HCT116 (cell line): ENCODE measurements at regions not wholly inside any gene's neighbourhood (a gene's known extent, or its start where the extent isn't known, plus 50 kb on each side); places are given as distances from the start of the nearest gene placed in this dataset.

Experiments
- ATAC-seq: fragments of 200-7000 bp; cut with Tn5 transposase; 2 replicates; pipeline ENCODE4 v1.9.1; 2020; ENCODE audit warnings: mild to moderate bottlenecking, moderate library complexity
- BruUV-seq: library from RNA; stranded (reverse); fragments of 400-500 nt; replicated peaks from 2 replicates; lab custom pipeline; 2021; lab: Mats Ljungman, UMichigan
- CTCF ChIA-PET: fragments of 300-600 bp; sonication (Branson Sonifier 250); formaldehyde crosslinking; loops from one replicate; lab custom pipeline; 2021; ENCODE audit warnings: antibody characterized with exemption; lab: Charles Lee
- POLR2A ChIA-PET: fragments of 300-600, 350-600 bp; sonication (Branson Sonifier 250); formaldehyde crosslinking; loops from one replicate; lab custom pipeline; 2021; ENCODE audit warnings: antibody characterized with exemption; lab: Charles Lee
- RAD21 ChIA-PET, 2 experiments: fragments of 300-600 bp; sonication (Branson Sonifier 250); formaldehyde crosslinking; loops; one replicate each; lab custom pipeline; 2023; ENCODE audit warnings: low total read pairs in 2 of 2; ENCODE audit not compliant: uncharacterized antibody in 2 of 2, unreplicated experiment in 2 of 2, low non-redundant PET in 1 of 2; lab: Charles Lee
- DNase-seq: peaks from one replicate; pipeline ENCODE4 v3.0.0-alpha.2; 2010; ENCODE audit warnings: low read depth, low spot score
- H2AFZ ChIP-seq: fragments of 200-600 bp; shearing (Covaris generic), sonication (generic); 2 replicates; pipeline ENCODE4 v1.6.1; 2017; ENCODE audit warnings: low read depth, mixed run types, mixed read lengths, antibody characterized with exemption, low read length; ENCODE audit not compliant: poor library complexity, severe bottlenecking
- H3K27ac ChIP-seq: 2 replicates; pipeline ENCODE4 v1.5.1; 2012; ENCODE audit warnings: low read depth, low read length
- H3K27me3 ChIP-seq: fragments of 200-600 bp; sonication (generic); 2 replicates; pipeline ENCODE4 v1.6.1; 2016; ENCODE audit warnings: mixed run types, low read length, mixed read lengths; ENCODE audit not compliant: insufficient read depth
- H3K36me3 ChIP-seq, 2 experiments: fragments of 200-500 bp in 1 of 2; fragments of 200-600 bp in 1 of 2; sonication (Bioruptor generic) in 1 of 2; sonication (generic) in 1 of 2; 2 replicates each; pipeline versions ENCODE4 v1.5.1 to v1.6.1; 2014 to 2016; ENCODE audit warnings: low read length in 2 of 2, inconsistent platforms in 1 of 2, mixed read lengths in 1 of 2, mixed run types in 1 of 2; ENCODE audit not compliant: insufficient read depth in 2 of 2, control insufficient read depth in 1 of 2
- H3K4me1 ChIP-seq, 2 experiments: fragments of 200-600 bp in 1 of 2; sonication (generic) in 1 of 2; 2 replicates each; pipeline versions ENCODE4 v1.5.1 to v1.6.1; 2012 to 2017; ENCODE audit warnings: low read length in 2 of 2, inconsistent platforms in 1 of 2, mild to moderate bottlenecking in 1 of 2, mixed read lengths in 1 of 2, mixed run types in 1 of 2, moderate library complexity in 1 of 2; ENCODE audit not compliant: insufficient read depth in 2 of 2, control insufficient read depth in 1 of 2
- H3K4me2 ChIP-seq: fragments of 200-600 bp; sonication (generic); 2 replicates; pipeline ENCODE4 v1.6.1; 2017; ENCODE audit warnings: mixed run types, low read length, mixed read lengths
- H3K4me3 ChIP-seq, 2 experiments: fragments of 200-600 bp in 1 of 2; sonication (generic) in 1 of 2; replicated peaks in 1 of 2; 2 replicates each; pipeline ENCODE4 v1.5.1; 2011 to 2016; ENCODE audit warnings: low read length in 2 of 2, control low read depth in 1 of 2, low read depth in 1 of 2, mild to moderate bottlenecking in 1 of 2, mixed read lengths in 1 of 2, mixed run types in 1 of 2
- H3K79me2 ChIP-seq: fragments of 200-600 bp; sonication (generic); 2 replicates; pipeline ENCODE4 v1.6.1; 2017; ENCODE audit warnings: mild to moderate bottlenecking, mixed run types, low read length, moderate library complexity, mixed read lengths; ENCODE audit not compliant: insufficient read depth
- H3K9ac ChIP-seq: fragments of 200-600 bp; sonication (generic); 2 replicates; pipeline ENCODE4 v1.6.1; 2016; ENCODE audit warnings: low read length, mixed read lengths
- H3K9me2 ChIP-seq: fragments of 200-600 bp; sonication (generic), shearing (Covaris generic); 2 replicates; pipeline ENCODE4 v1.6.1; 2017; ENCODE audit warnings: mixed run types, mild to moderate bottlenecking, moderate library complexity; ENCODE audit not compliant: insufficient read depth
- H3K9me3 ChIP-seq, 2 experiments: fragments of 200-500 bp in 1 of 2; fragments of 200-600 bp in 1 of 2; sonication (Bioruptor generic) in 1 of 2; sonication (generic) in 1 of 2; 2 replicates each; pipeline ENCODE4 v1.6.1; 2014 to 2017; ENCODE audit warnings: low read length in 2 of 2, mixed read lengths in 2 of 2, inconsistent platforms in 1 of 2, low read depth in 1 of 2, mild to moderate bottlenecking in 1 of 2, mixed run types in 1 of 2, moderate library complexity in 1 of 2; ENCODE audit not compliant: control insufficient read depth in 1 of 2, insufficient read depth in 1 of 2
- H4K20me1 ChIP-seq: fragments of 200-600 bp; sonication (generic), shearing (Covaris generic); 2 replicates; pipeline ENCODE4 v1.6.1; 2017; ENCODE audit warnings: mixed run types, mild to moderate bottlenecking, moderate library complexity; ENCODE audit not compliant: insufficient read depth
- CBX3 ChIP-seq: IDR thresholded peaks from 2 replicates; pipeline ENCODE4 v1.6.1; 2012; ENCODE audit warnings: low read depth
- CEBPB ChIP-seq: IDR thresholded peaks from 2 replicates; pipeline ENCODE4 v1.6.1; 2012; ENCODE audit warnings: low read depth
- CTCF ChIP-seq, 3 experiments: fragments of 200-600 bp in 1 of 3; sonication (generic) in 1 of 3; IDR thresholded peaks in 2 of 3; conservative IDR thresholded peaks in 1 of 3; 2 replicates each; pipeline ENCODE4 v1.5.1; 2012 to 2017; ENCODE audit warnings: low read depth in 2 of 3, low read length in 2 of 3, antibody characterized with exemption in 1 of 3, borderline replicate concordance in 1 of 3, control low read depth in 1 of 3, mild to moderate bottlenecking in 1 of 3, mixed read lengths in 1 of 3, mixed run types in 1 of 3, moderate library complexity in 1 of 3; ENCODE audit not compliant: insufficient read depth in 1 of 3
- ELF1 ChIP-seq: IDR thresholded peaks from 2 replicates; pipeline ENCODE4 v1.6.1; 2012; ENCODE audit warnings: low read depth, borderline replicate concordance
- EZH2 ChIP-seq: fragments of 200-600 bp; sonication (generic); IDR thresholded peaks from 2 replicates; pipeline ENCODE4 v1.6.1; 2017; ENCODE audit warnings: antibody characterized with exemption, mixed run types
- EZH2phosphoT487 ChIP-seq: fragments of 200-600 bp; IDR thresholded peaks from 2 replicates; pipeline ENCODE4 v1.6.1; 2018; ENCODE audit warnings: antibody characterized with exemption, borderline replicate concordance
- FOSL1 ChIP-seq: IDR thresholded peaks from 2 replicates; pipeline ENCODE4 v1.6.1; 2012; ENCODE audit warnings: low read depth
- JUND ChIP-seq: IDR thresholded peaks from 2 replicates; pipeline ENCODE4 v1.6.1; 2012
- MAX ChIP-seq: IDR thresholded peaks from 2 replicates; pipeline ENCODE4 v1.6.1; 2012
- POLR2AphosphoS5 ChIP-seq: IDR thresholded peaks from 2 replicates; pipeline ENCODE4 v1.6.1; 2011; ENCODE audit warnings: mild to moderate bottlenecking, low read depth, low read length, moderate library complexity
- RAD21 ChIP-seq: IDR thresholded peaks from 2 replicates; pipeline ENCODE4 v1.6.1; 2012; ENCODE audit warnings: low read depth, mild to moderate bottlenecking
- SP1 ChIP-seq: IDR thresholded peaks from 2 replicates; pipeline ENCODE4 v1.6.1; 2012; ENCODE audit warnings: low read depth
- SRF ChIP-seq: IDR thresholded peaks from 2 replicates; pipeline ENCODE4 v1.6.1; 2012; ENCODE audit warnings: low read depth
- TCF7L2 ChIP-seq: IDR thresholded peaks from 2 replicates; pipeline ENCODE4 v1.7.0; 2011; ENCODE audit warnings: borderline replicate concordance, inconsistent platforms; ENCODE audit not compliant: insufficient read depth, insufficient read length; ENCODE audit errors: extremely low read depth
- YY1 ChIP-seq: IDR thresholded peaks from 2 replicates; pipeline ENCODE4 v1.6.1; 2011; ENCODE audit warnings: low read length, low read depth, moderate library complexity, mild to moderate bottlenecking; ENCODE audit not compliant: insufficient replicate concordance; ENCODE audit errors: extremely low read depth
- ZBTB33 ChIP-seq: IDR thresholded peaks from 2 replicates; pipeline ENCODE4 v1.6.1; 2011; ENCODE audit warnings: mild to moderate bottlenecking, low read length, moderate library complexity; ENCODE audit not compliant: insufficient replicate concordance; ENCODE audit errors: extremely low read depth
- ZFX ChIP-seq: fragments of 450-650 bp; IDR thresholded peaks from 2 replicates; pipeline ENCODE4 v1.6.1; 2017
- ZNF274 ChIP-seq: fragments of 200-500 bp; sonication (Bioruptor generic); IDR thresholded peaks from 2 replicates; pipeline ENCODE4 v1.6.1; 2014; ENCODE audit warnings: mild to moderate bottlenecking, low read depth, low read length, inconsistent platforms
- intact Hi-C: fragments of 100-400 bp; cut with micrococcal nuclease; formaldehyde crosslinking; loops from 2 replicates; pipeline ENCODE4 v1.10.0; 2022

GRCh38 chr6:144639654-144640053 is 354.5 kb downstream of the UTRN start:
- ChIA-PET POLR2A (no interaction called here), CTCF (no interaction called here), RAD21 (no interaction called here)
- Histone ChIP-seq H3K27me3 (no peaks in the 10 kb centered on the region), H3K9me3 (no peaks in the 10 kb centered on the region), H3K27ac (no peak overlapping the region), H2AFZ (no peak overlapping the region), H3K36me3 (no peaks in the 10 kb centered on the region), H3K4me2 (no peak overlapping the region), H3K9me2 (no peaks in the 10 kb centered on the region), H4K20me1 (no peaks in the 10 kb centered on the region), H3K4me1 (no peaks in the 10 kb centered on the region), H3K4me3 (no peak overlapping the region), H3K79me2 (no peaks in the 10 kb centered on the region), H3K9ac (no peak overlapping the region)
- ATAC-seq: no peak
- DNase-seq: no peak
- BruUV-seq: no TSS peak
- TF ChIP-seq JUND (no peak), MAX (no peak)
- intact Hi-C loops: no loop called here

GRCh38 chr6:144641286-144641685 is 356.2 kb downstream of the UTRN start:
- no peak for TF ChIP-seq EZH2phosphoT487
- no peak for TF ChIP-seq ELF1
- TF ChIP-seq RAD21: no peak
- TF ChIP-seq CTCF (IDR thresholded peaks at IDR 0.05 in 2 of 3, conservative IDR thresholded peaks at IDR 0.05 in 1 of 3; ENCODE audit: borderline replicate concordance in 1 of 3, insufficient read depth in 1 of 3, low read depth in 2 of 3, low read length in 2 of 3): no peak
- no peak for TF ChIP-seq ZNF274
- no peak for TF ChIP-seq YY1
- no peak for TF ChIP-seq POLR2AphosphoS5
- TF ChIP-seq SP1: no peak
- TF ChIP-seq SRF: no peak
- TF ChIP-seq CBX3: no peak
- no peak for TF ChIP-seq CEBPB
- no peak for TF ChIP-seq TCF7L2
- no peak for TF ChIP-seq EZH2
- TF ChIP-seq ZFX: no peak
- TF ChIP-seq ZBTB33: no peak
- no peak for TF ChIP-seq FOSL1
- intact Hi-C loops: no loop called here
- Histone ChIP-seq H3K4me1 (no peaks in the 10 kb centered on the region), H2AFZ (no peak overlapping the region), H3K27me3 (no peaks in the 10 kb centered on the region), H3K4me2 (no peak overlapping the region), H3K9me2 (no peaks in the 10 kb centered on the region), H3K4me3 (no peak overlapping the region), H3K36me3 (no peaks in the 10 kb centered on the region), H4K20me1 (no peaks in the 10 kb centered on the region), H3K9ac (no peak overlapping the region), H3K9me3 (no peaks in the 10 kb centered on the region), H3K79me2 (no peaks in the 10 kb centered on the region), H3K27ac (no peak overlapping the region)
- ChIA-PET CTCF (no interaction called here), POLR2A (no interaction called here), RAD21 (no interaction called here)
- DNase-seq: no peak
- ATAC-seq: no peak
- no TSS peak for BruUV-seq
